Medulla oblongata (tissue), 1 donor: ENCODE measurements at regions not wholly inside any gene's neighbourhood (a gene's known extent, or its start where the extent isn't known, plus 50 kb on each side); places are given as distances from the start of the nearest gene placed in this dataset.

Source experiments
- DNase-seq: peaks from one replicate; pipeline ENCODE4 v3.0.0-alpha.2; 2015; ENCODE audit errors: extremely low spot score

DNA sequence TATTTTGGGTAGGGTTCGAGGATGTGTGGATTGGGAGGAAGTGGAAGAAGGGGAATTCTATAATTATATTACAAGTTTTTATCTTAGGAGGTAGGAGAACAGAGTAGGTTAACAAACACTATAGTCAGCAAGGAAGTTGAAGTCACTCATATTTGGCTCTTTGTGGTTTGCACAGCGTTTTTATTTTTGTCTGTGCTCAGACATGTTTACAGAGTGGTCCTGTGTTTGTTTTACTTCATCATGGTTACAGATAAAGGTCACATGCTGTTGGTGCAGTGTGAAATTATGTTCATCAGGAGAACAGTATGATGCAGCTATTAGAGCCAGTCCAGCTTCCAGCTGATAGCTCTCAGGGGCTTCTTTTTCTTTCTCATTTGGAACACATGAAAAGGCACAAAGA is 299.9 kb upstream of the SFRP2 start:
- no peak for DNase-seq

DNA sequence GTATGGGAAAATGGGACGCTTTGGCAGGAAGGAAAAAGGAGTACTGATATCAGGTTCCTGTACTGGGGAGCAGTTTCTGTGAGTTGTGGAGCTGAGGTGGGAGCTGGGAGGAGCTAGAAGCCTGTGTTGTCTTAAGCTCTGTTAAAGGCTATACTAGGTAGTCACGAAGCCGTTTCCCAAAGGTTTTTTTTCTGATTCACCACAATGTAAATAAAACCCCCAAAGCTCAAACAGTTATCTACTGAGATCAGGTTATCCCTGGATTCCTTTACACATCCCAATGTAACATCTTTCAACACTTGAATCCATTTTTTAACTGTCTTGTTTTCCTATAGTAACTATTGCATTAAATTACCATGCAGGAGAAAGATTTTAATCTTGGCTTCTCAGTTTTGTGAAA is 297.4 kb upstream of the SFRP2 start:
- DNase-seq = no peak

GRCh38 chr4:154084864-154085263 is 296.0 kb upstream of the SFRP2 start:
- no peak for DNase-seq

- no peak for DNase-seq
Observed at GRCh38 chr4:154082760-154083535, 294.1 kb upstream of the SFRP2 start.

- DNase-seq = no peak
Observed at GRCh38 chr4:154081391-154081790, 292.5 kb upstream of the SFRP2 start.

- DNase-seq = no peak
Observed at GRCh38 chr4:154078504-154079350, 289.8 kb upstream of the SFRP2 start.

DNA sequence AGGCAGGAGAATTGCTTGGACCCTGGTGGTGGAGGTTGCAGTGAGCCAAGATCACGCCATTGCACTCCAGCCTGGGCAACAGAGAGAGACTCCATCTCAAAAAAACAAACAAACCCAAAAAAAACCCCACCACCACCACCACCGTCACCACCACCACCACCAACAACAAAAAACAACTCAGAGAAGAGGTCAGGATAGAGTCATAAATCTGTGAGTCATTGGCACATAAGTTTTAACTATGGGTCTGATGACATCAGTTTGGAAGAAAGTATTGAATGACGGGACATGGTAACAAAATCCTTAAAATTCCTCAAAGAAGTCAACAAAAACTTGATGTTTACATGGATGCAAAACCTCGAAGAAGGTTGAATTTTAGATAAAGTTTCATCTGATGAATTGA is 288.0 kb upstream of the SFRP2 start:
- no peak for DNase-seq

DNA sequence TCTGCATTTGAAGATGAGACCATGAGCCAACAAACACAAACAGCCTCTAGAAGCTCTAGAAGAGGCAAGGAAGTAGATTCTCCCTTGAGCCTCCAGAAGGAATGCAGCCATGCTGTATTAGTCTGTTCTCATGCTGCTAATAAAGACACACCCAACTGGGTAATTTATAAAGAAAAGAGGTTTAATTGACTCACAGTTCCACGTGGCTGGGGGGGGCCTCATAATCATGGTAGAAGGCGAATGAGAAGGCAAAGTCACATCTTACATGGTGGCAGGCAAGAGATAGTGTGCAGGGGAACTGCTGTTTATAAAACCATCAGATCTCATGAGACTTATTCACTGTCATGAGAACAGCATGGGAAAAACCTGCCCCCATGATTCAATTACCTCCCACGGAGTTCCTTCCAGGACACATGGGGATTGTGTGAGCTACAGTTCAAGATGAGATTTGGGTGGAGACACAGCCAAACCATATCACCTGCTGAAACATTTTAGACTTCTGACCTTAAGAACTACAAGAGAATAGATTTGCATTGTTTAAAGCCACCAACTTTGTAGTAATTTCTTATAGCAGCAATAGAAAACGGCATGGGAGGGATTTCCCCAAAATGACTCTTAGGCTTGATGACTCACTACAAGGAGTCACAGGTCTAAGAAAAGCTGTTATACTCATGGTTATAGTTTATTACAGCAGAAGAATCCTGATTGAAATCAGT is 284.4 kb upstream of the SFRP2 start:
- no peak for DNase-seq

DNA sequence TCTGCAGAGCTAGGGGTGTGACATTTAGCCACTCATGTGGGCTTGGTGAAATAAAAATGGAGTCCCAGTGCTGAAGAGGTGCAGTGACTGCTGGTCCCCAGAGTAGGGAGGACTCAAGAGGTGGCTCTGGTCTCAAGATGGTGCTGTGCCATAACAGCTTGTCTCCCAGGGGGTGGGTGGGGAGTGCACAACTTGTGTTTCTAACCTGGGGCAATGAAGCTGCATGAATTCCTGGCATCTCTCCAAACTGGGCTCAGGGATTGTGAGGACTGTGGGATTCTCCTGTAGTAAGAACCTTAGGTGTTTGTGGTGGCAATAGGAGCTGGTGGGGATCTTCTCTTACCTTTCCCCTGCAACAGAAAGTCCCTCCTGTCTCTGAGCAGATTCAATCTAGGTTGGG is 278.9 kb upstream of the SFRP2 start:
- no peak for DNase-seq

DNA sequence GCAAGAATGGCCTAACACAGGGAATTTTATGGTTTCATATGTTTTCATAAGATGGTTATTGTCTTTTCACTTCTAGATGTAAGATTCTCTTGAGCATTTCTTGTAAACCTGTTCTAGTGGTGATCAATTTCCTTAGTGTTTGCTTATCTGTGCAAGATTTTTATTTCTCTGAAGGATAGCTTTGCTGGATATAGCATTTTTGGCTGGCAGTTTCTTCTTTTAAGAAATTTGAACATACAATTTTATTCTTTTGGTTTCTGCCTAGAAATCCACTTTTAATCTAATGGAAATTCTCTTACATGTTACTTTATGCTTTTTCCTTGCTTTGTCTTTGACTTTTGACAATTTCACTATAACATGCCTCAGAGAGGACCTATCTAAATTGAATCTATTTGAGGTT is 276.5 kb upstream of the SFRP2 start:
- no peak for DNase-seq

- no peak for DNase-seq
Observed at GRCh38 chr4:154064244-154064643, 275.4 kb upstream of the SFRP2 start.

DNA sequence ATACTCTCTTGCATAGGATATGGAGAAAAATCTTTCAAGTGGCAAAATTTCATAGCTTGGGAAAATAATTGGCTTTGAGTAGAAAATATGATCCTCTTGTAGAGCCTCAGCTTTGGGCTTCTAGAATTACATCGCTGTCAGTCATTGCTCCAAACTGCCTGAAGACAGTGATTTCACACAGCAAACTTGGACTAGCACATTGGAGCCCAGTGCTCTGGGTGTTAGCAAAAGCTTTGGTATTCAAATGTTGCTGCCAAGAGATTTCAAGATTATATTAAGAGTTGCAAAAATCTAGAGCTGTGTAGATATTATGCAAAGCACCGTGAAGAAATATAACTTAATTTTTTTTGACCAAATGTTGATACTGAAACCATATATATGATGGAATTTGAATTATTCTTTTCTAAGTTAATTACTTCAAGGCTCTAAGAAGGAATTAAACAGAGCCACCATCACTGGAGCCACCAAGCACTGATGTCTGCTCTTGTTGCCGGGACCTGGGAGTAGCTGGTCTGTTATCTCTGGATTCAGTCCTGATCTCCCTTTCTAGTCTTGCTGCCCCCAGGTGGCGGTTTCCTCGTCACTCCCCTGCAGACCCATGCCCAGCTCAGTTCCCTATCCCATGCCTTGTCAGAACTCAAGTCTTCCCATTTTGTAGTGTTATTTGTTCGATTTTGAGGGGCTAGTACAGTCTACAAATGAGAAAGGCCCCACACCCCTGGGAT is 260.7 kb upstream of the SFRP2 start:
- no peak for DNase-seq

GRCh38 chr4:154047733-154048132 is 258.9 kb upstream of the SFRP2 start:
- no peak for DNase-seq

GRCh38 chr4:154044742-154045485 is 256.0 kb upstream of the SFRP2 start:
- no peak for DNase-seq

- no peak for DNase-seq
Observed at GRCh38 chr4:154044108-154044531, 255.2 kb upstream of the SFRP2 start.

GRCh38 chr4:154041640-154042039 is 252.8 kb upstream of the SFRP2 start:
- DNase-seq = no peak

DNA sequence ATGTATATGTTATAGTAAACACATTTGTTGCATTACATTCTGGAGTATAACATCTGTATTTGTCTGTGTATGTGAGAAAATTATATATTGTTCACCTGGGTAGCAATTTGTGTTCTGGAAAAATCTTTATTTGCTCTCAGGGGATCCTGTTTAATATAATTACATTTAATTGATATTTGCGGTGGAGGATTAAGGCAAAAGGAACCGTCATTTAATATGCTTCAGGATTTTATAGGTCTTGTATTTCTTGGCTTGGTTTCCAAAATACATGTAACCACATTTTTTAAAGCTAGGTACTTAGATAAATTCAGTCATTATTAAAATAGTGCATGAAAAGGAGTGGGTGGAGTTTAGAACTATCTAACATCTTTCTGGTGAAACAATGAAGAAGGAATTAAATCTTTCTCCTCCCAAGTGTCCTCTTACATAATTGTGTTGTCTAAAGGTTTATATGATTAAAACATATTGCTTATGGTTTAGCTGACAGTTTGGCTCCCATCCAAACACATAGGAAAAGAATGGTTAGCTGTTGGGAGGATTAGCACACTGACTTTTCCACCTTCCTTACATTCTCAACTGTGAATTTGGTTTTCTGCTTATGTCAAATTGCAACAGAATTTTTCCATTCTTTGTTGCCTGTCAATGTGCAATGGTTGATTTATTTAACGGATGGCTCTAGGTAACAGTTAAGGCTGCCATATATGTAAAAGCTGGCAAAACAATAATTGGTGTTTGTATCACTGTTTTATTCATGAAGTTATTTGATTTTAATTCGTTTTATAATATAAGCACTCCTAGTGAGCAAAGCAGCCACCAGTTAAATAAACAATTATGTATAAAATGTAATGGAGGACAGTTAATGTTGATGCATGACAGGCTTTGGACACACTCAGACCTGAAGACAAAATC is 250.8 kb upstream of the SFRP2 start:
- no peak for DNase-seq

- DNase-seq = no peak
Observed at GRCh38 chr4:154036856-154037255, 248.0 kb upstream of the SFRP2 start.

DNA sequence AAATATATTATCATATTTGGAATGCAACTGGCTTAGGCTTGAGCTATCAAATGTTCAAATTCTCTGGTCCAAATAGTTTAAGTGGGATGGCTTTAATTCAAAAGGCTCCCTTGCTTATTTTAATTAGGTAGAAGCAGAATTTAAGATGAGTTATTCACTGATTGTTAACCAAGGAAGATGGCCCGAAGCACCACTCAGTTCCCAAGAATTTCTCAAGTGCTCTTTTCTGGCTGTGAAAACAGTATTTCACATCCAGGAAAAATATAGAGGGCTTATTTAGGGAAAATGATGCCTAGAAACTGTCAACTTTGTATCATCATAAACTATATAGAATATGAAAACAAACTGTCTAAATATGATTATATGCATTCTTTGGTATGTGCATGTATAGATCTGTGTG is 246.5 kb upstream of the SFRP2 start:
- DNase-seq = no peak

DNA sequence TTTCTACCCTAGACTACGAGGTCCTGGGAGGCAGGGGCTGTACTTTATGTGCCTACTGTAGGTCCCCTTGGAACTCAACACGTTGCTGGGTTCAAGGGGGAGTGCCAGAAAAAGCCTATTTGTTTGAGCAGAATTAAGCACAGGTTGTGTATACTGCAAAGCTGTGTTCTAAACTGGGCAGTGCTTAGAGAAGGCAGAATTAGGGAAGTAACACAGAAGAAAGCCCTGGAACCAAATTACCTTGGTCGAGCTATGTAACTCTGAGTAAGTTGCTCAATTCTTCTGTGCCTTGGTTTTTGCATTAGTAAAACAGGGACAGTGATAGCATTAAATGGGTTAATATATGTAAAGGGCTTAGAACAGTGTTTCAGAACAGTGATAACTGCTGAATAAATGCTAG is 245.0 kb upstream of the SFRP2 start:
- no peak for DNase-seq
